ENCODE measurements at regions not wholly inside any gene's neighbourhood (a gene's known extent, or its start where the extent isn't known, plus 50 kb on each side); places are given as distances from the start of the nearest gene placed in this dataset.
A peak's percentile ranks its signal among the peaks of the same experiment; 100 is the strongest.

DNA sequence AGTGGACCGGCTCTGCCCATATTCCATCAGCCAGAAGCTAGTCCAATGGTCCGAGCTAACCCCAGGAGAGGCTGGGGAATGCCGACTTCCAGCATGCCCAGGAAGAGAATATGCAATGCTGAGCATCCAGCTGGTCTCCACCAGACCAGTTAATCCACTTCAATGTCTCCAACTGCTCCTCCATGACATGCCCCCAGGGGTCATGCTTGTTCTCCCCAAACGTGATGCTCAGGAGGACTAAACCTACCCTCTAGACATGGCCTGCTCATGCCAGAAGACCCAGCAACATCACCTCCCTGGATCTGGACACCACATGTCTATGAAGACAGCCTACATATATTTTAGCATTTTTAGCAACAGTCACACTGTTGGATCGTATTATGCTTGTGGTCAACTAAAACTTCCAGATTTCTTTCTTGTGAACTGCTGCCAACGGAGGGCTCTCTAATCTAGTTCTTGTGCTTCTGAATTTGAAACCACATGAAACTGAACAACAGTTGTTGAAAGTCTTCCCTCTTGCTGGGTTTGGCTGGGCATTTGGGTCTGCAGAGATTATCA, 245.1 kb downstream of the SOX9 start:
- TF ChIP-seq, protein P1, sequence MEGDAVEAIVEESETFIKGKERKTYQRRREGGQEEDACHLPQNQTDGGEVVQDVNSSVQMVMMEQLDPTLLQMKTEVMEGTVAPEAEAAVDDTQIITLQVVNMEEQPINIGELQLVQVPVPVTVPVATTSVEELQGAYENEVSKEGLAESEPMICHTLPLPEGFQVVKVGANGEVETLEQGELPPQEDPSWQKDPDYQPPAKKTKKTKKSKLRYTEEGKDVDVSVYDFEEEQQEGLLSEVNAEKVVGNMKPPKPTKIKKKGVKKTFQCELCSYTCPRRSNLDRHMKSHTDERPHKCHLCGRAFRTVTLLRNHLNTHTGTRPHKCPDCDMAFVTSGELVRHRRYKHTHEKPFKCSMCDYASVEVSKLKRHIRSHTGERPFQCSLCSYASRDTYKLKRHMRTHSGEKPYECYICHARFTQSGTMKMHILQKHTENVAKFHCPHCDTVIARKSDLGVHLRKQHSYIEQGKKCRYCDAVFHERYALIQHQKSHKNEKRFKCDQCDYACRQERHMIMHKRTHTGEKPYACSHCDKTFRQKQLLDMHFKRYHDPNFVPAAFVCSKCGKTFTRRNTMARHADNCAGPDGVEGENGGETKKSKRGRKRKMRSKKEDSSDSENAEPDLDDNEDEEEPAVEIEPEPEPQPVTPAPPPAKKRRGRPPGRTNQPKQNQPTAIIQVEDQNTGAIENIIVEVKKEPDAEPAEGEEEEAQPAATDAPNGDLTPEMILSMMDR (IDR thresholded peaks at IDR 0.05; ENCODE audit: insufficient read depth, low read length, poor library complexity, severe bottlenecking): peak; percentile 7
- no peak for DNase-seq (ENCODE audit: extremely low read depth, insufficient read length)
- Histone ChIP-seq H3K27me3 (replicated peaks; ENCODE audit: control insufficient read depth, insufficient read depth, low read length) (no peaks in the 10 kb centered on the region), H3K4me3 (replicated peaks; ENCODE audit: low read depth, low read length) (no peak overlapping the region), H3K36me3 (ENCODE audit: control insufficient read depth, insufficient read depth, low read length) (no peaks in the 10 kb centered on the region)

DNA sequence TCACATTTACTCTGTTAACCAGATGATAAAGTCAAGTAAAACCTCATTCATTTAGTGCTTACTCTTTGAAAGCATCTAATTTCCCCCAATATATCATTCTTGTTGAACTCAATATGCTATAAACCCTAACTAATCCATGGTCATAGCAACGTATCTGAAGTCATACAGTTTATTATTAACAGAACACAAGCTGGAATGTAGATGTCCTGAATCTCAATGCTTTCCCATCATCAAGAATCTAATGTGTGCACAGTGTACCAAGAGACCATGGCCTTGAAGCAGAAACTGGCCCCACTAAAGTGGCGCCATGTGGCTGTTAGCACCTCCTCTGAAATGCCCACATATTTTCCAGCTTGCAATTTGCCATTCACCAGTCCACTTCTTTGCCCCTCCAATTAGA, 245.8 kb downstream of the SOX9 start:
- H3K27me3 ChIP-seq (replicated peaks; ENCODE audit: control insufficient read depth, insufficient read depth, low read length): no peaks in the 10 kb centered on the region
- H3K4me3 ChIP-seq (replicated peaks; ENCODE audit: low read depth, low read length): no peak overlapping the region
- TF ChIP-seq, protein P1 (IDR thresholded peaks at IDR 0.05; ENCODE audit: insufficient read depth, low read length, poor library complexity, severe bottlenecking): no peak
- no peak for DNase-seq (ENCODE audit: extremely low read depth, insufficient read length)
- no peaks in the 10 kb centered on the region for H3K36me3 ChIP-seq (ENCODE audit: control insufficient read depth, insufficient read depth, low read length)

DNA sequence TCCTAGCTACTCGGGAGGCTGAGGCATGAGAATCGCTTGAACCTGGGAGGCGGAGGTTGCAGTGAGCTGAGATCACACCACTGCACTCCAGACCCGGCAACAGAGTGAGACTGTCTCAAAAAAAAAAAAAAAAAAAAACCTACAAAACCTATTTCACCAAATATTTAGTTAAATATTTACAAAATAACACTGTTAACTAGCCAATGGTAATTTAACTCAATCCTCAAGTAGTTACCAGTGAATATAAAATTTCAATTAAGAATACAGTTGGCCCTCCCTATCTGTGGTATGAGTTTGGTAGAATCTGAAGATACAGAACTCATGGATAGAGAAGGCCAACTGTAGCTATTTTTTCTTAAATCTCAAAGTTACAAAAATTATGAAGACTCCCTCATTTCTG, 247.4 kb downstream of the SOX9 start:
- H3K27me3 ChIP-seq (replicated peaks; ENCODE audit: control insufficient read depth, insufficient read depth, low read length): no peaks in the 10 kb centered on the region
- TF ChIP-seq, protein P1 (IDR thresholded peaks at IDR 0.05; ENCODE audit: insufficient read depth, low read length, poor library complexity, severe bottlenecking): no peak
- H3K36me3 ChIP-seq (ENCODE audit: control insufficient read depth, insufficient read depth, low read length): no peaks in the 10 kb centered on the region
- no peak for DNase-seq (ENCODE audit: extremely low read depth, insufficient read length)
- H3K4me3 ChIP-seq (replicated peaks; ENCODE audit: low read depth, low read length): no peak overlapping the region

DNA sequence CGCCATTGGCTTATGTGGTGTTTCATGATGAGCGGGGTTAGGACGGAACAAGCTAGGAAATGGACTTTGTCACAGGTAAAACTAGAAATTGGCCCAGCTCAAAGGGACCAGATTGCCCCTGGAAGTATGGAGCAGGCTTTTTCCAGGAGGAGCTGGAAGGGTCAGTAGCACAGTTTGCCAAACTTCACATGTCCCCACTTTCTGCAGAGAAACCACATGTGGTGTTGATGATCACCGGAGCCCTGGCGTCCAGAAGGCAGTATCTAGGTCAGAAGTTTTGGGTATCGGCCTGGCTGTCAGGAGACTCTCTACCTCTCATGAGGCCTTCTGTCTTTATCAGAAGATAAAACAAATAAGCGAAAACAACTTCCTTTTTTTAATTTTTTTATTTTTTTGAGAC, 248.5 kb downstream of the SOX9 start:
- TF ChIP-seq, protein P1 (IDR thresholded peaks at IDR 0.05; ENCODE audit: insufficient read depth, low read length, poor library complexity, severe bottlenecking): no peak
- H3K27me3 ChIP-seq (replicated peaks; ENCODE audit: control insufficient read depth, insufficient read depth, low read length): no peaks in the 10 kb centered on the region
- no peak overlapping the region for H3K4me3 ChIP-seq (replicated peaks; ENCODE audit: low read depth, low read length)
- H3K36me3 ChIP-seq (ENCODE audit: control insufficient read depth, insufficient read depth, low read length): no peaks in the 10 kb centered on the region
- DNase-seq (ENCODE audit: extremely low read depth, insufficient read length): no peak

DNA sequence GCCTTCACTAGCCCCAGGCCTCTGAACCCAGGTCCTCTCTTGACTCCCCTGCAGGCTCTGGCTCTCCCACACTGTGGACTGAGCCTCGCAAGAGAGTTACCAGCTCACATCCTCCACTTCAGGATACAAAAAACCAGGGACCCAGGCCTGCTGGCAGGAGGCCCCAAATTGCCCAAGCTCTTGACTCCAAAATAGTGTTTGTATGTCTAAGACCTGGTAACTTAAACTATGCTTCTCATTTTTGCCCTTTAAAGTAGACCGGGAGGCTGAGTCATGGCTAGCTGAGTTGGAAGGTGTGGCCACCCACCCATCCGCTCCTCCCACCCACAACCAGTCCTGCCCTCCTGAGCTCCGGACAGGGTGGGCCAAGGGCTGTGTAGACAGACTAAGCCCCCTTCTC, 250.0 kb downstream of the SOX9 start:
- Histone ChIP-seq H3K27me3 (replicated peaks; ENCODE audit: control insufficient read depth, insufficient read depth, low read length) (no peaks in the 10 kb centered on the region), H3K4me3 (replicated peaks; ENCODE audit: low read depth, low read length) (no peak overlapping the region), H3K36me3 (ENCODE audit: control insufficient read depth, insufficient read depth, low read length) (no peaks in the 10 kb centered on the region)
- TF ChIP-seq, protein P1 (IDR thresholded peaks at IDR 0.05; ENCODE audit: insufficient read depth, low read length, poor library complexity, severe bottlenecking): no peak
- DNase-seq (ENCODE audit: extremely low read depth, insufficient read length): no peak

DNA sequence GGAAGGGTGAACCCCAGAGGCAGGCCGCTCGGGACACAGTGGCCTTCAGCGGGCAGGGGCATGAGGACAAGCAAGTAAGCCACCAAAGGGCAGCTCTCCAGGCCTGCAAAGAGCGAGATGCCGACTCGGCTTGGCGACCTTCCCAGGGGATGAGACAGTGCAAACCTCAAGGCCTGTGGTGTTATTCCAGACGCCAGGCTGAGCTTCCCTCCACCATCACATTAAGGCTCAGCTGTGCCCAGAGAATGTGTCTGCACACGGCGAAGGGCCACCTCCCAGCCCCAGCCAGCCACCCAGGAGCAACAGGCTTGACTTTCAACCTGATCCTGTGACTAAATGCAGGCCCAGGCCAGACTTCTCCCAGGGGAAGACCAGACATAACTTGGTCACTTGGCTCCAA, 251.4 kb downstream of the SOX9 start:
- TF ChIP-seq, protein P1 (IDR thresholded peaks at IDR 0.05; ENCODE audit: insufficient read depth, low read length, poor library complexity, severe bottlenecking): no peak
- no peak for DNase-seq (ENCODE audit: extremely low read depth, insufficient read length)
- H3K4me3 ChIP-seq (replicated peaks; ENCODE audit: low read depth, low read length): no peak overlapping the region
- H3K27me3 ChIP-seq (replicated peaks; ENCODE audit: control insufficient read depth, insufficient read depth, low read length): no peaks in the 10 kb centered on the region
- no peaks in the 10 kb centered on the region for H3K36me3 ChIP-seq (ENCODE audit: control insufficient read depth, insufficient read depth, low read length)

Data from GM06990 (cell line).